ENCODE measurements at regions not wholly inside any gene's neighbourhood (a gene's known extent, or its start where the extent isn't known, plus 50 kb on each side); places are given as distances from the start of the nearest gene placed in this dataset.

DNA sequence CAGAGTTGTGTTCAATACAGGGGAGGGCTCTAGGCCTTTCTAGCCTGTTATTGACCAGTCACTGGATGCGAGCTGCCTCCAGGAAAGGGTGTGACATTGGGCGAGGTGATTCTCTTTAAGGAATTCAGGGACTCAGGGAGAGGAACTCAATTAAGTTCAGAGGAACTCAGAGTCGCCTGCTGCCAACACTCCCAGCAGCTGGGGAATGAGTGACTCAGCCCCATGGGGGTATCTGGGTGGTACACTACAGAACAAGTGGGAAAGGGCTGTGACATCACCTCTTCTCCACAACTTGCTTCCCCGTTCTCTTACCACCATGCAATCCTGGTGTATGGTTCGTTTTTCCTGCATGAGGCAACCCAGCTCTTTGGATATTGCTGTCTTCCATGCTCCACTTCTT, 50.4 kb upstream of the CYRIA start:
- no peak for TF ChIP-seq ZNF274 (IDR thresholded peaks at IDR 0.05; ENCODE audit: low read depth, low read length)
- no peak for TF ChIP-seq YY1 (IDR thresholded peaks at IDR 0.05; ENCODE audit: insufficient read depth, insufficient read length)
- no peak for TF ChIP-seq SUZ12 (IDR thresholded peaks at IDR 0.05; ENCODE audit: extremely low read depth, insufficient read depth, insufficient read length)

All from NT2/D1 (cell line).